HEK293 (cell line): ENCODE measurements at regions not wholly inside any gene's neighbourhood (a gene's known extent, or its start where the extent isn't known, plus 50 kb on each side); places are given as distances from the start of the nearest gene placed in this dataset.

ENCODE experiments used
- CTCF ChIP-seq: fragments of 450-650 bp; formaldehyde crosslinking; IDR thresholded peaks from 2 replicates; pipeline ENCODE4 v1.5.1; 2016; ENCODE audit warnings: missing biosample characterization, missing genetic modification characterization
- SP2 ChIP-seq: fragments of 450-650 bp; formaldehyde crosslinking; IDR thresholded peaks from 2 replicates; pipeline ENCODE4 v1.5.1; 2016; ENCODE audit warnings: missing biosample characterization, missing genetic modification characterization
- ZBTB20 ChIP-seq: fragments of 450-650 bp; formaldehyde crosslinking; IDR thresholded peaks from 2 replicates; pipeline ENCODE4 v1.5.1; 2016; ENCODE audit warnings: missing biosample characterization, missing genetic modification characterization
- ZBTB21 ChIP-seq: fragments of 450-650 bp; formaldehyde crosslinking; IDR thresholded peaks from 2 replicates; pipeline ENCODE4 v1.5.1; 2017; ENCODE audit warnings: missing biosample characterization, missing genetic modification characterization
- ZFP41 ChIP-seq: fragments of 450-650 bp; formaldehyde crosslinking; IDR thresholded peaks from 2 replicates; pipeline ENCODE4 v1.5.1; 2016; ENCODE audit warnings: missing biosample characterization, missing genetic modification characterization, borderline replicate concordance
- ZNF211 ChIP-seq: fragments of 450-650 bp; formaldehyde crosslinking; IDR thresholded peaks from 2 replicates; pipeline ENCODE4 v1.5.1; 2016; ENCODE audit warnings: low read depth, missing biosample characterization, missing genetic modification characterization
- ZNF274 ChIP-seq, 2 experiments: fragments of 200-500 bp in 1 of 2; fragments of 450-650 bp in 1 of 2; sonication (Bioruptor generic) in 1 of 2; formaldehyde crosslinking in 1 of 2; IDR thresholded peaks; 2 replicates each; pipeline versions ENCODE4 v1.5.1 to v1.6.1; 2014 to 2016; ENCODE audit warnings: borderline replicate concordance in 1 of 2, inconsistent platforms in 1 of 2, low read length in 1 of 2, missing biosample characterization in 1 of 2, missing genetic modification characterization in 1 of 2
- ZNF302 ChIP-seq: fragments of 450-650 bp; formaldehyde crosslinking; IDR thresholded peaks from 2 replicates; pipeline ENCODE4 v1.5.1; 2016; ENCODE audit warnings: missing biosample characterization, missing genetic modification characterization, low read depth
- ZNF629 ChIP-seq: fragments of 450-650 bp; formaldehyde crosslinking; IDR thresholded peaks from 2 replicates; pipeline ENCODE4 v1.5.1; 2017; ENCODE audit warnings: missing biosample characterization, missing genetic modification characterization
- ZSCAN4 ChIP-seq: fragments of 450-650 bp; formaldehyde crosslinking; IDR thresholded peaks from 2 replicates; pipeline ENCODE4 v1.5.1; 2017; ENCODE audit warnings: missing biosample characterization, missing genetic modification characterization

GRCh38 chr12:131353826-131354225 is 357.1 kb upstream of the SFSWAP start:
- TF ChIP-seq ZBTB21 (tag by site-specific recombination) (no peak), CTCF (tag by site-specific recombination) (no peak), ZNF274 (IDR thresholded peaks at IDR 0.05; ENCODE audit: low read length) (no peak), ZNF274 (tag by site-specific recombination; IDR thresholded peaks at IDR 0.05; ENCODE audit: borderline replicate concordance) (no peak), ZBTB20 (tag by site-specific recombination) (no peak), ZFP41 (tag by site-specific recombination) (no peak), ZNF302 (tag by site-specific recombination) (no peak), ZSCAN4 (no peak), ZNF629 (tag by site-specific recombination) (no peak), SP2 (tag by site-specific recombination) (no peak), ZNF211 (tag by site-specific recombination) (no peak)
